ENCODE measurements at regions not wholly inside any gene's neighbourhood (a gene's known extent, or its start where the extent isn't known, plus 50 kb on each side); places are given as distances from the start of the nearest gene placed in this dataset.
A peak's percentile ranks its signal among the peaks of the same experiment; 100 is the strongest.

GRCh38 chr3:53974324-53974723 lies 82.7 kb upstream of the SELENOK start:
- H3K36me3 ChIP-seq: no peaks in the 10 kb centered on the region
- no peak for DNase-seq
- H3K4me3 ChIP-seq (ENCODE audit: low read depth, low read length): no peak overlapping the region
- H3K27me3 ChIP-seq (ENCODE audit: insufficient read depth, low read depth, severe bottlenecking): no peaks in the 10 kb centered on the region
- H3K9me3 ChIP-seq (ENCODE audit: severe bottlenecking): peaks cover 5% of the 10 kb centered on the region
- H3K27ac ChIP-seq: no peak overlapping the region
- TF ChIP-seq CTCF (IDR thresholded peaks at IDR 0.05; ENCODE audit: low read depth, low read length): no peak

- peaks cover 5% of the 10 kb centered on the region for H3K9me3 ChIP-seq (ENCODE audit: severe bottlenecking)
- H3K27me3 ChIP-seq (ENCODE audit: insufficient read depth, low read depth, severe bottlenecking): no peaks in the 10 kb centered on the region
- DNase-seq: no peak
- H3K4me3 ChIP-seq (ENCODE audit: low read depth, low read length): no peak overlapping the region
- 0 out of 2 replicates have a peak, but pooled peaks have one; percentile 10 for TF ChIP-seq CTCF (IDR thresholded peaks at IDR 0.05; ENCODE audit: low read depth, low read length)
- H3K27ac ChIP-seq: no peak overlapping the region
- H3K36me3 ChIP-seq: no peaks in the 10 kb centered on the region
These were observed 82.2 kb upstream of the SELENOK start for GRCh38 chr3:53973905-53974304.

- no peaks in the 10 kb centered on the region for H3K27me3 ChIP-seq (ENCODE audit: insufficient read depth, low read depth, severe bottlenecking)
- H3K36me3 ChIP-seq: no peaks in the 10 kb centered on the region
- TF ChIP-seq CTCF (IDR thresholded peaks at IDR 0.05; ENCODE audit: low read depth, low read length): no peak
- H3K4me3 ChIP-seq (ENCODE audit: low read depth, low read length): no peak overlapping the region
- DNase-seq: no peak
- peaks cover 11% of the 10 kb centered on the region for H3K9me3 ChIP-seq (ENCODE audit: severe bottlenecking)
- no peak overlapping the region for H3K27ac ChIP-seq
These were observed 79.0 kb upstream of the SELENOK start for GRCh38 chr3:53970661-53971060.

- Histone ChIP-seq H3K9me3 (ENCODE audit: severe bottlenecking) (peaks cover 11% of the 10 kb centered on the region), H3K27me3 (ENCODE audit: insufficient read depth, low read depth, severe bottlenecking) (no peaks in the 10 kb centered on the region), H3K4me3 (ENCODE audit: low read depth, low read length) (no peak overlapping the region), H3K36me3 (no peaks in the 10 kb centered on the region), H3K27ac (no peak overlapping the region)
- no peak for TF ChIP-seq CTCF (IDR thresholded peaks at IDR 0.05; ENCODE audit: low read depth, low read length)
- no peak for DNase-seq
These were observed 77.4 kb upstream of the SELENOK start for GRCh38 chr3:53969086-53969485.

- Histone ChIP-seq H3K27me3 (ENCODE audit: insufficient read depth, low read depth, severe bottlenecking) (no peaks in the 10 kb centered on the region), H3K9me3 (ENCODE audit: severe bottlenecking) (peaks cover 6% of the 10 kb centered on the region), H3K27ac (no peak overlapping the region), H3K4me3 (ENCODE audit: low read depth, low read length) (no peak overlapping the region), H3K36me3 (no peaks in the 10 kb centered on the region)
- no peak for TF ChIP-seq CTCF (IDR thresholded peaks at IDR 0.05; ENCODE audit: low read depth, low read length)
- DNase-seq: no peak
These were observed 73.6 kb upstream of the SELENOK start for GRCh38 chr3:53965291-53965690.

GRCh38 chr3:53957831-53958230 lies 66.2 kb upstream of the SELENOK start:
- Histone ChIP-seq H3K27ac (no peak overlapping the region), H3K36me3 (no peaks in the 10 kb centered on the region), H3K27me3 (ENCODE audit: insufficient read depth, low read depth, severe bottlenecking) (no peaks in the 10 kb centered on the region), H3K9me3 (ENCODE audit: severe bottlenecking) (no peaks in the 10 kb centered on the region), H3K4me3 (ENCODE audit: low read depth, low read length) (no peak overlapping the region)
- DNase-seq: no peak
- TF ChIP-seq CTCF (IDR thresholded peaks at IDR 0.05; ENCODE audit: low read depth, low read length): no peak
